Hindlimb muscle (tissue), 1 donor: ENCODE measurements at regions not wholly inside any gene's neighbourhood (a gene's known extent, or its start where the extent isn't known, plus 50 kb on each side); places are given as distances from the start of the nearest gene placed in this dataset.

Experiments
- DNase-seq: peaks from one replicate; pipeline ENCODE4 v3.0.0-alpha.2; 2013

DNA sequence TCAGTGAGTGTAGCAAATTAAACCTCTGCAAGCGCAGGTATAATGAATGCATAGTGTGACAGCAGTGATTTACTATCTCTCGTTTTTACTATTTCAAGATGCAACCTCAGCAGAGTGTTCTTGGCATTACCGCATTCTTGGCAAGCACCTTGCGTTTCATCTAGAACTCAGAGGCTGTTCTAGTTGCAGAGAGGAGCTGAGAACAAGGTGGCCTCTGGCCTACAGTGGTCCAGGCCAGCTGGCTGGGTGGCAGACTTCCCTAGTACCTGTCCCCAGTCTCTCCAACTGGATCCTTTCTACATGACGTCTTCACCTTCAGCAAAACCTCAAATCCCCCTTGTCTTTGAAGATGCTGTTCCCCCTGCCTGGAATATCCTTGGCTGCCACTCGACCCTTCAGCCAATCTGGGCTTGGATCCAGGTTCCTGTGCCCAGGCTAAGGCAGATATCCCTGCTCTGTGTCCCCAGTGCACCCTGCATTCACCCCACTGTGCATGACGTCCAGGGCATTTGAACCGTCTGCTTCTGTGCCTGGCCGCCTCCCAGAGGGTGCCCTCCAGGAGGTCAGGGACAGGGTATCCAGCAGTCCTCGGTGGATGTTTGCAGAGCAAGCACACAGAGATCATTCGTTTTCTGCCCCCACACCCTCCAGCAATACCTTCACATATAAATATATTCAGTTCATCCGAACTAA, 120.4 kb upstream of the CPEB4 start:
- no peak for DNase-seq

DNA sequence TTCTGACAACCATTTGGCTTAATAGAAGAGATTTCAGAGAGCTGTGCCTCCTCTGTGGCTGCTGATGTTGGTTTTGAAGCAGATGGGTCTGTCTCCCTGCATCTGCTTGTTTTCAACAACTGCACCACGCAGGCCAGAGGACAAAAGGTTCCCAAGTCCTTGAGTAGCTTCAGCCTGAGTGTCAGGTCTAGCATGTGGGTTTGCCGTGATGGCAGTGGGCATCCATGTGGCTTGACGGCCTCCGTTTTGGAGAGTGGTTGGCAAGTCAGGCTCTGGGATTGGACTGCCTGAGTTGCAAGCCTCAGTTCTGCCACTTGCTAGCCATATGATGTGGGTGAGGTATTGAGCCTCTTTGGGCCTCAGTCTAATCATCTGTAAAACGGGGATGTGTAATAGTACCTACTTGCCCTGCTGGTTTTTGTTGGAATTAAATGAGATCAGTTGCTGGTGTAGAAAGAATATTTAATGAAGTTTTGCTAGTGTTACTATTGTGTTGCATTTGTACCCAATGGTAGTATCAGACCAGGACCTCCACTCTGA, 119.8 kb upstream of the CPEB4 start:
- no peak for DNase-seq

DNA sequence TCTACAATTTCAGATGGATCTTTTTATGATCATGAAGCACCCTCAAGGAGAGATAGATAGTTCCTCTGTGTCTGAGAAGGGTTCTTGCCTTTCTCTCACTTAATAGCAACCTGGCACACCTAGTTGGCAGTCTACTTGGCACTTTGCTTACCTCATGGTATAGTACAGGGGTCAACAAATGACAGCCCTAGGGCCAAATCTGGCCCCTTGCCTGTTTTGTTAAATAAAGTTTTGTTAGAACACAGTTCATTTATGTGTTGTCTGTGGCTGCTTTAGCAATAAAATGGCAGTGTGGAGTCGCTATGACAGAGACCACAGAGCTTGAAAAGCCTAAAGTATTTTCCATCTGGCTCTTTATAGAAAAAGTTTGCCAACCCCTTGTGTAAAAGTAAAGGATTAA, 119.3 kb upstream of the CPEB4 start:
- no peak for DNase-seq

DNA sequence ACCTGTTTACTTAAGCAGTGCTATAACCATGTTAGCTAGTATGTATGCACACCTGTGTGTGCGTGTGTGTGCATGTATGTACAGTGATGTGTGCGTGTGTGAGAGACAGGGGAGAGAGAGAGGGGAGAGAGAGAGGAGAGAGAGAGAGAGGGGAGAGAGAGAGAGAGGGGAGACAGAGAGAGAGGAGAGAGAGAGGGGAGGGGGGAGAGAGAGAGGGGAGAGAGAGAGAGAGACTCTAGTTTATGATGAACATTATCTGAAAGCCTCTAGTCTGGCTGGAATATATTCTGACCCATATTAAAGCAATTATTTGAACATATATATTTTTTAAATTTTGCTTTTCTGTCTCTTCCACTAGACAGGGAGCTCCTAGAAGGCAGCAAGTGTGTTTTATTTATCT, 117.5 kb upstream of the CPEB4 start:
- DNase-seq: no peak

DNA sequence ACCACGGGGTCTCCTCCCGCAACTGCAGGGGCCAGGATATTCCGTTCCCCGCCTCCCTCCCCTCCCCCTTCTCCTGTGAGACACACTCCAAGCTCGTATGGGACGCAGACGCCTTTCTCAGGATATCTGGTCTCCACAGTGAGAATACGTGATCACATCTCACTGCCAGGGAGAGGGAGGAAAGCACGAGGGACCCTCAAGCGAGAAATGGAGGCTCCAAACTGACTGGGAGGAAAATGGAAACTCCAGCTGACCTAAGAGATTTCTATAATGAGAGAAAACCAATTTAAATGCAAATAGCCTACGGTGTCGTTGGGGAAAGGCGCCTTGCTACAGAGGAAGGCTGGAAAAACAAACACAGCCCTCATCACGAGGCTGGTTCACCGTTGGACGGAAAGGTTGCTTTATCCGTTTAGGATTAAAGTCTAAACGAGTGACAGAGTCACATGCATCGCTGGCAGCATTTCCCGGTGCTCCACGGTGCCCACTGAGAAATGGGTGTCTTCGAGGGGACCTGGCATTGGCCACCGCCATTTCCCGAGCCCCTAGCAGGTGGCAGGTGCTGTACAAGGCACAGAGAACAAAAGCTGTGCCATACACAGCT, 116.9 kb upstream of the CPEB4 start:
- DNase-seq: no peak

DNA sequence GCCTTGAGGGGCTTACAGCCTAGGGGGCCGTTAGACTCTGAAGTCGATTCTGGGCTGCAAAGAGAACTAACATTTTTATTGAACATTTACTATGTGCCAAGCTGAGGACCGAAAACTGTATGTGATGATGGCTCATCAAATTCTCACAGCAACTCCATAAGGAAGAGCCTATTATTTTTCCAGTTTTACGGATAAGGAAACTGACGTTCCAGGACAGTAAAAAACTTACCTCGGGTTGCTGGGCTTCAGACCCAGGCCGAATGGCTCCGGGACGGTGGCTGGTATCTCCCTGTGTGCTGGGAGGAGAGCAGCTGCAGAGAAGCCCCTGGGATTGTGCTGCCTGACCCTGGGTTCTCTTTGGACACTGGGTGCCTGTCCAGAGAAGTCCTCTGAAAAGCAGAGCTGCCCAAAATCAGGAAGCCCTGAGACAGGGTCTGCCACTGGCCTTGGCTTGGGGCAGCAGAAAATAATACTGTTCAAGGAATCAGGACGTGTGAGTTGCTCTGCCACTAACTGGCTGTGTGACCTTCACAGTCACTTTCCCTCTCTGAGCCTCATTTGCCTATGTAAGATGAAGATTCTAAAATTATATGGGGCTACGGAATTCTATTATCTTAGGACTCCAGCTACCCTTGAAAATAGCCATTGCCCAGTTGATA, 116.3 kb upstream of the CPEB4 start:
- DNase-seq: no peak

DNA sequence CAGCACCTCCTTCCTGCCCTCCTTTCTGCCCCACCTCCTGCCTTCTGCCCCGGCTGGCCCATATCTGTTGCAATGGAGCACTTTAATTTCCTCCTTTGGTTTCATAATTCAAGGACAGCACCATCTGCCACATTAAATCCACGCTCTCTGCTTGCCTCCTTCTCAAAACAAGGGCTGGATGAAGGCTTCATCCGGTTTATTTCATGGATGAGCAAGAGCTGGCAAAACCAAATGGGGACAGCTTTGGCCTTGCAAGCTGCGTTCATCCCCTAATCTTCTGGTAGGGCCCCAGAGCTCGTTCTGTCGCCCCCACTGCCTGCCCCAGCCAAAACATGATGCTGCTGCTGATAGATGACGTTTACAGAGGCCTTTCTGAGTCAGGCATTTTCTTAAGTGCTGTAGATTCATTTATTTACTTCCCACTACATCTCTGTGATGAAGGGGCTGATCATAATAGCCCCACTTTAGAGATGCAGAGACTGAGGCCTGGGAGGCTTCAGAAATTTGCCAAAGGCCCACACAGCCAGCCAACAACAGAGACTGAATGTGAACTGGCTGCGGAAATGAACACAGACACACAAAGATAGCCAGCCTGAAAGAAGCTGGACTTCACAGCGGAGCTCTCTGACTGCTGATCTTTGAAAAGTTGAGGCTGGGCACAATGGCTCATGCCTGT, 115.6 kb upstream of the CPEB4 start:
- no peak for DNase-seq

DNA sequence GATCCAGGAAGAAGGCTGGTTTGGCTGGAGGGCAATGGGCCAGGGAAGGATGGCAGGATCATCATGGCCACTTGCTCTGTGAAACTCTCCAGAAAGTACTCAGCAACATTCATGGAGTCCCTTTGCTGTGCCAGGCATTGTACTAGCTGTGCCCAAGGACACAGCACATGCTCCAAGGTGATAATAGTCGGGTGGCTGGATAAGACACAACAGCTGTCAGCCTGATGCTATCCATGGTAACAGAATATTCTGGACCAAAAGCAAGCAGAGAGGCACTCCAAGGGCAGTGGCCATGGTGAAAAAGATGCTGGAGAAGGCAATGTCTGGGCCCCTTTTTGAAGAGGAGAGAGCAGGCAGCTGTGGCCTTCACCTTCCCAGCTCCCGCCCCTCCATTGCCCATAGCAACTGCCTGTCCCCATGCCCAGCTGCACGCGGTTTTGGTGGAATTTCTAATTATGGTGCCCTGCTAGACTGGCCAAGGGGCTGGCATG, 113.8 kb upstream of the CPEB4 start:
- no peak for DNase-seq

DNA sequence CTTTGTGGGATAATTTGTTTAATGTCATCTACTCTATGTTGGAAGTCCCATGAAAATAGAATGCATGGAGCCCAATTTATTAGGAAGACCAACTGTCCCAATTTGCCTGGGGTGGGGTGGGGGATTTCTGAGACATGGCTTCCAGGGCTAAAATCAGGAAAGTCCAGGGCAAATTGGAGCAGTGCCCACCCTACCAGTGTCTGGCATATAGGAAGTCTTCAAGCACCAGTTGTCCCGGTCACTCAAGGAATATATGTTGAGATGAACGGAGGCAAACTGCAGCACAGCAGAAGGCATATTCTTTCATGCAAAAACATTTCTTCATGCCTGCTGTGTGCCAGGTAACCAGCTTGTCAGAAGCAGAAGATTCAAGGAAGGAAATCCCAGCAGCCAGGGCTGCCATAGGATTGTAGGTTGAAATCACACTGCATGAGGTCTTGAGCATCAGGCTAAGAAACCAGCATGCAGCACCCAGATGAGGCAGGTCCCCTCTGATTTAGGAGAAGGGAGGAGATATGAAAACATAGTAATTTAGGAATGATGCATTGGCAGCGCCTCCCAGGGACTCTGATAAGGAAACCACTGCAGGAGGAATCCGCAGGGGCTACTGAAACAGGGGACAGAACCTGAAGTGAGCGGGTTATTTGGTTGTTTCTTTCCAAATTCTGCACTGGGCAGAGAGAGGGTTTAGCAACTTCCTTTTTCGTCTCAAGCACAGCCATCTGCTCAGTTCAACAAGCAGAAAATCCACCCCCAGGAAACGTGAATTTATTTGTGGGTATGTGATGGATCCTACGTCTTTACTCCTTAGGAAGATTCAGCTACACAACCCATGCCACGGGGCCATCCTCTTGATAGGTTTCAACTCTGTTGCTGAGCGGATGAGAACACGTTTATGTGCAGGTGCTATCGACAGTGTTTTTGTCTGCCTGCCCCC, 112.6 kb upstream of the CPEB4 start:
- no peak for DNase-seq

DNA sequence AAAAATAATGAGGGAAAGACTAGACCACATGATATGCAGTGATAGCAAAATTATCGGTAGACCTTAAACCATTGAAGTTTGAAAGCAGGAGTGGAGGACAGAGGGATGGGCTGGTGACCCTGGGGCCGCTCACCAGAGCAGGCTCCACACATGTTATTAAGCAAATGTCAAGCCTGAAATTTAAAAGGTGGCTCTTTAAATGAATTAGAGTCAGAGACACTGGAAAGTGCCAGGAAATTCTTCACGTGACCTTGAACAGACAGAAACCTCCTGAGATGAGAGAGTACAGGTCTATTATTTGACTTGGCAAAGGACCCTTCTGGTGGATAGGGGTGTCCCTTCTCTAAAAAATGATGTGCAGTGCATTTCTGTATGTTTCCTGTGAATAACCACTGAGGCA, 111.0 kb upstream of the CPEB4 start:
- no peak for DNase-seq

DNA sequence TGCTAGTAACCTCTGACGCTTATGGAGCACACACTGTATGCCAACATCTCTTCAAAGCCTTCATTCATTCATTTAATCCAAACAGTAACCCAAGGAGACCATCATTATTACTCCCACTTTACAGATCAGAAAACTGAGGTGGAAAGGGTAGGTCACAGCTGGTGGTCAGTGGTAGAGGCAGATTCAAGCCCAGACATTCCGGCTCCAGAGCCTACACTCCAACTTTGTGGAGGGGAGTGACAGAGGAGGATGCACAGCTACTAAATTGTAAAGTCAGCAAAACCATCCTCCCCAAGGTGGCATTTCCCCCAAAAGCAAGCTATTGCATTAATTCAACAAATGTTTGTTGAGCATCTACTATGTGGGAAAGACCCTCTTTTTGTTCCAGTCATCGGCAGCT, 110.5 kb upstream of the CPEB4 start:
- DNase-seq: no peak

DNA sequence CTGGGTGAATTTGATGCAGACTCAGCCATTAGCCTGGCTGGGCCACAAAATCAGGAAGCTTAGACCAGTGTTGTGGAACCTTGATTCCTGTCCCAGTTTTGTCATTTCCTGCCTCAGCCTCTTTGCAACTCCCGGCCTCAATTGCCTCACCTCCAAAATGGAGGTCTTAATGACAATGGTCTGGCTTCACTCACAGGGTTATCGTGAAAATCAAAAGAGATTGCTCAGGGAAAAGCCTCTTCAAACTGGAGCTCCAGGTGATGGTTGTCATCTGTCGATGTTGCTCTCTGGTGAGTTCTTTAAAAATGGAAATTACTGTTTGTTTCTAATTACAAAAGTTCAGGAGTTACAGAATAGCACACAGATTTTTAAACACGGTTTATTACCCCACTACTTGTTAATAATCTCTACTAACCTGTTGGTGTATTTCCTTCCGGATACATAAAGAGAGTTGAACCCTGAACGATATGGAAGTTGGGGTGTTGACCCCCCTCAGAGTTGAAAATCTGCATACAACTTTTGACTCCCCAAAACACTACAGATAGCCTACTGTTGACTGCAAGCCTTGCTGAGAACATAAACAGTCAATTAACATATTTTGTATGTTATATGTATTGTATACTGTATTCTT, 109.9 kb upstream of the CPEB4 start:
- DNase-seq: no peak

DNA sequence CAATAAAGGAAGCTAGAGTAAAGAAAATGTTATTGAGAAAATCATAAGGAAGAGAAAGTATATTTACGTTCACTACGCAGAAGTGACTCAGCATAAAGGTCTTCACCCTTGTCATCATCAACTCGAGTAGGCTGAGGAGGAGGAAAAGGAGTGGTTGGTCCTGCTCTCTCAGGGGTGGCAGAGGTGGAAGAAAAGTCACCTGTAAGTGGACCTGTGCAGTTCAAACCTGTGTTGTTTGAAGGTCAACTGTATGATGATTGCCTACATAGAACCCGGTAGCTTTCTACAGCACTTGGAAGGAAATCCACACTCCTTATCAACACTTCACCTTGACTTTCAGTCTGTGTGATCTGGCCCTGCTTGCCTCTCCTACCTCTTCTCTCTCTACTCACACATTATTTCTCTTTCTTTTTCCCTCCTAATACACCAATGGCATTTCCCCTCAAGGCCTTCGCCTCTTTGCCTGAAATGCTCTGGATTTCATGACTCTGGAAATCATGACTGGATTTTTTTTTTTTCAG, 109.3 kb upstream of the CPEB4 start:
- DNase-seq: no peak

DNA sequence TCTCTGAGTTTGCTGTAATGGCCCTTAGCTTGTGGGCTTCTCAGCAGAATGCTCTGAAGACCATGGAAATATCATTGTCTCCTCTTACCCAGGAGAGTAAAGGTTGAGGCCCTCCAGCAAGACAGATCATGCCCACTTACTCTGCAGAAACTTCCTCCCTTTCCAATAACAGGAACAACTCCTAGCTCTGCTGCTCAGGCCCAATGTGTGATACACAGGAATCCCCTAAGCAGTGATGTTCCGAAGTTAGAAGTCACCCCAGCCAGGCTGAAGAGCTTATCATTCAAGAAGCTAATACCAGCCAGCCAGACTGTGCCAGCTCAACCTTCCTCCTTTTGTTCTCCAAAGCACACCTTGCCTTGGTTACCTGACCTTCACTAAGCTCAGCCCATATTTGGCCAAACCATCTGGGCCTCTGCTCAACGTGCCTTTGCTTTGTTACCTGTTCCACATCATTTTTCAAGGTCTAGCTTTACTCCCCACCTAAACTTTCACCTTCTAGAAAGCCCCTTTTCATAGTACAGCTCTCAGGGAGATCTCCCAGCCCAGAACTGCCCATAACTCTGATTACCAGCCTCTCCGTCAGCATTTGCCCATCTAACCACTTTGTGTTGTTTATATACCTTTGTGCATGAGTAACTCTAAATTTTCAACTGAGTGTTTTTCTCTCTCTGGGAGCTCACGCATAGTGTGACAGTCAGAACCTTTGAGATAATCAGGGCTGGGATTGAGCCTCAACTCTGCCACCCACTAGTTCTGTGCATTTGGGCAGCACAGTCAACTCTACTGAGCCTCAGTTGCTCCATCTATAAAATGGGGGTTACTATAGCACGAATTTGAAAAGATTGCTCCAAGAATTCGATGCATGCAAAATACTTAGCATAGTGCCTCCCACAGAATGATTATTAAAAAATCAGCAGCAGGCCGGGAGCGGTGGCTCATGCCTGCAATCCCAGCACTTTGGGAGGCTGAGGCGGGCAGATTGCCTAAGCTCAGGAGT, 107.6 kb upstream of the CPEB4 start:
- no peak for DNase-seq

DNA sequence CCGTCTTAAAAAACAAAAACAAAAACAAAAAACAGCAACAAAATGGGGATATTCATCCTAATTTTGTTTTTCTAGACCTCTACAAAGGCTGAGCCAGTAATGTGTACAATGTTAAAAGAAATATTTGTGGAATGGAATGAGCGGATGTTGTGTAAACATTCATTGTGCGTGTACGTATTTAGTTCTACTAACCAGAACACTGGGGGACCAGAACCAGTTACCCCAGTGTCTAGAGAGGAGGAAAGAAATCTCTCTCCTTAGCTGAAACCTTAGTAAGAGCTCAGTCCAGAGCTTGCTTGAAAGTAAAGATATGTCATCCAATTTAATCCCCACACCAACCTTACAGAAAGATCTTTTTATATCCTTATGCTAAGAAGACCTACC, 106.7 kb upstream of the CPEB4 start:
- no peak for DNase-seq

DNA sequence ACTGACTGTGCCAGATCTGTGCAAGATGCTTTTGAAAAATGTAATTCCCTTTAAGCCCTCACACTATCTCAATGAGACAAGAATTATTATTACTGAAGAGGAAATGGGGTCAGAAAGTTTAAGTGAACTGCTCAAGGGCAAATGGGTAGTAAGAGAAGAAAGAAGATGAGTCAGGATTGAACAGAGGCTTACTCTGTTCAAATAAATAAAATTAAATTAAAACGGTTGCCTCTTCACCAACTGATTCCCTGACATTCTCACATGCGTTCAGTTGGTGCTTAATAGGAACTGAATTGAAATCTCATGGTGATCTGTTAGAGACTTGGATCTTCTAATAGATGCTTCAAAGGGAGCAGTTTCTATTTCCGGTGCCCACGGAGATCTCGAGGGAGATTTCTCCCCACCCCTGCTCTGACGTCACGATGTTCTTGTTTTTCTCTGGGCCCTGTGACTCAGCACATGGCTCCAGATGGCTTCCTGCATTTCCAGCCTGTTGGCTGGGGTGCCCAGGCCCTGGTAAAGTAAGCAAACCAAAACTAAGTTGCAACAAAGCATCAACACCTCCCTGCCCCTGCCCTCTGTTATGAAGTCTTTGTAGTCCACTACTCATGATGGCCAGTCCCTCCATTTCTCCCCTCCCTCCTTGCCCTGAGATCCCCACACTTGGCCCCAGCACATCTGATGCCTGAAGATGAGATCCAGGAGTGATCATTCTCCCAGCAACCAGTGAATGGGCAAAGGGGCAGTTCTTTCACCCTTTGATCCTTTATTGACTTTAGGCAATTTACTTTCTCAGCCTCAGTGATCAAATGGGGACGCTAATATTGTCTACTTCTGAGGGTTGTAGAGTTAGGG, 106.1 kb upstream of the CPEB4 start:
- DNase-seq: peak; percentile 47

DNA sequence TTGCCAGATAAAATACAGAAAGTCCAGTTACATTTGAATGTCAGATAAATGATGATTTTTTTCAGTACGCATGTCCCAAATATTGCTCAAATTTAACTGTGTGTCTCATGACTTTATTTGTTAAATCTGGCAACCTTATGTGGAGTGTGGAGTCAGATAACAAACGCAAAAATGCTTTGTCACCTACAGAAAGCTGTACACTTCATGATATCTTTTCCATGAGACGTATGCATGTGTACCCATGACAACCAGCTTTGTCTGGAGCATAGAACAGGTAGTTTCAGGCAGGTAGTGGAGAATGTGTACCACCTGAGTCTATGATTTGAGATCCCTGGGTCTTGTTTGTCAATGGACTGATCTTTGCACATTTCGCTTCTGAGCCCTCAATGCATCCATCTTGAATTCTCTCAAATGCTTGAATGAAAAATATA, 105.5 kb upstream of the CPEB4 start:
- no peak for DNase-seq

DNA sequence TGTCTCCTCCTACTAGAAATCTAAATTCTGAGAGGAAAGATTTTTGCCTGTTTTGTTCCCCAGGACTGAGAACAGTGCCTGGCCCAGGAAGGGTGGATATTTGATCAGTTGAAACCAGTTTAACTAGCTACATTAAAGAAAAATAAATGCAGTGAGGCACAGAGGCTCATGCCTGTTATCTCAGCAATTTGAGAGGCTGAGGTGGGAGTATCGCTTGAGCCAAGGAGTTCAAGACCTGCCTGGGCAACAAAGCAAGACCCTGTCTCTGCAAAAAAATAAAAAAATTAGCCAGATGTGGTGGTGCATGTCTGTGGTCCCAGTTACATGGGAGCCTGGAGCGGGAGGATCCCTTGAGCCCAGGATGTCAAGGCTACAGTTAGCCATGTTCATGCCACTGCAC, 104.8 kb upstream of the CPEB4 start:
- no peak for DNase-seq

DNA sequence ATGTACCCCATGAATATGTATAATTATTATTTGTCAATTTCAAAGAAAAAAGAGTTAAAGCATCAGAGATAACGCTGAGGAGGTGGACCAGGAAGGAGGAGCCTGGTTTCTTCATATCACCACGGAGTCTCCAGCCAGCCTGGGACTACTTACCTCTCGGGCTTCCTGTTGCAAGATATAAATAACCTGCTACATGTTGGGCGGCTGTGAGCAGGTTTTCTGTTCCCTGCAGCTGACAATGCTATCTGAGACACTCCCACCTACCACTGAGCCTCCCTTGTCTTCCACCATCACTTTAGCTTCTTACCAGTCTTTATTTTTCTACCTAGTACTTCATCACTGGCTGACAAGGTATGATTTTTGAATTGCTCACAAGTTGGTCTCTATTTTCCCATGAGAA, 102.7 kb upstream of the CPEB4 start:
- DNase-seq: no peak
